Thymus (tissue), 11 donors: ENCODE measurements at regions not wholly inside any gene's neighbourhood (a gene's known extent, or its start where the extent isn't known, plus 50 kb on each side); places are given as distances from the start of the nearest gene placed in this dataset.

Experiments used
- DNase-seq, 9 donors: peaks; one replicate each; pipeline ENCODE4 v3.0.0-alpha.2; 2013; ENCODE audit warnings: low spot score in 9 of 9, low read depth in 6 of 9, missing footprints in 1 of 9
- H3K27ac ChIP-seq, 2 donors: one replicate each; pipeline ENCODE4 v1.5.1; 2013; ENCODE audit warnings: control low read depth in 1 of 2, low read depth in 1 of 2, low read length in 1 of 2, mild to moderate bottlenecking in 1 of 2, moderate library complexity in 1 of 2
- H3K27me3 ChIP-seq, 2 donors: one replicate each; pipeline ENCODE4 v1.5.1; 2013; ENCODE audit warnings: low read length in 1 of 2; ENCODE audit not compliant: control insufficient read depth in 2 of 2, insufficient read depth in 1 of 2
- H3K36me3 ChIP-seq, 2 donors: one replicate each; pipeline ENCODE4 v1.5.1; 2013; ENCODE audit warnings: low read length in 1 of 2, mild to moderate bottlenecking in 1 of 2, moderate library complexity in 1 of 2; ENCODE audit not compliant: control insufficient read depth in 2 of 2, insufficient read depth in 2 of 2
- H3K4me1 ChIP-seq, 2 donors: one replicate each; pipeline ENCODE4 v1.5.1; 2013; ENCODE audit warnings: low read length in 2 of 2; ENCODE audit not compliant: control insufficient read depth in 2 of 2, insufficient read depth in 2 of 2
- H3K4me3 ChIP-seq, 2 donors: one replicate each; pipeline ENCODE4 v1.5.1; 2013; ENCODE audit warnings: low read length in 2 of 2, control low read depth in 1 of 2, mild to moderate bottlenecking in 1 of 2
- H3K9me3 ChIP-seq, 2 donors: one replicate each; pipeline ENCODE4 v1.5.1; 2013; ENCODE audit warnings: low read length in 1 of 2, mild to moderate bottlenecking in 1 of 2; ENCODE audit not compliant: control insufficient read depth in 2 of 2, insufficient read depth in 1 of 2
- WGBS: extraction: QIAGEN DNeasy Blood & Tissue Kit; methylation state at CpG from one replicate; pipeline ENCODE4 v1.1.7; 2013; 5-methylcytosine and 5-hydroxymethylcytosine counted together
- donor health status: healthy.

GRCh38 chr15:87716422-87716821 is 540.1 kb downstream of the NTRK3 start:
- Histone ChIP-seq H3K27me3 (no peaks in the 10 kb centered on the region), H3K9me3 (no peaks in the 10 kb centered on the region), H3K4me3 (no peak overlapping the region), H3K4me1 (no peaks in the 10 kb centered on the region), H3K27ac (no peak overlapping the region), H3K36me3 (no peaks in the 10 kb centered on the region)
- WGBS = 73% methylated on average over 3 of the region's 3 CpGs
- DNase-seq = no peak

GRCh38 chr15:87715252-87715651 is 541.3 kb downstream of the NTRK3 start:
- no peak for DNase-seq
- 64% methylated on average over 1 of the region's 1 CpG for WGBS
- Histone ChIP-seq H3K36me3 (no peaks in the 10 kb centered on the region), H3K4me1 (no peaks in the 10 kb centered on the region), H3K9me3 (no peaks in the 10 kb centered on the region), H3K27ac (no peak overlapping the region), H3K27me3 (no peaks in the 10 kb centered on the region), H3K4me3 (no peak overlapping the region)

- H3K27ac ChIP-seq = no peak overlapping the region
- 89% methylated on average over 1 of the region's 1 CpG for WGBS
- H3K4me3 ChIP-seq = no peak overlapping the region
- H3K27me3 ChIP-seq = no peaks in the 10 kb centered on the region
- no peaks in the 10 kb centered on the region for H3K36me3 ChIP-seq
- no peak for DNase-seq
- no peaks in the 10 kb centered on the region for H3K9me3 ChIP-seq
- no peaks in the 10 kb centered on the region for H3K4me1 ChIP-seq
Observed at GRCh38 chr15:87713475-87713879, 543.1 kb downstream of the NTRK3 start.

- H3K9me3 ChIP-seq = no peaks in the 10 kb centered on the region
- DNase-seq = no peak
- H3K4me1 ChIP-seq = no peaks in the 10 kb centered on the region
- no peak overlapping the region for H3K27ac ChIP-seq
- 87% methylated on average over 2 of the region's 2 CpGs for WGBS
- H3K36me3 ChIP-seq = no peaks in the 10 kb centered on the region
- H3K4me3 ChIP-seq = no peak overlapping the region
- no peaks in the 10 kb centered on the region for H3K27me3 ChIP-seq
Observed at GRCh38 chr15:87712211-87712610, 544.3 kb downstream of the NTRK3 start.

GRCh38 chr15:87711026-87711425 is 545.5 kb downstream of the NTRK3 start:
- DNase-seq = no peak
- H3K27ac ChIP-seq = no peak overlapping the region
- WGBS = 65% methylated on average over 6 of the region's 6 CpGs
- no peaks in the 10 kb centered on the region for H3K27me3 ChIP-seq
- H3K4me1 ChIP-seq = no peaks in the 10 kb centered on the region
- no peaks in the 10 kb centered on the region for H3K36me3 ChIP-seq
- H3K9me3 ChIP-seq = no peaks in the 10 kb centered on the region
- H3K4me3 ChIP-seq = no peak overlapping the region

- WGBS = 96% methylated on average over 7 of the region's 7 CpGs
- Histone ChIP-seq H3K27me3 (no peaks in the 10 kb centered on the region), H3K4me1 (no peaks in the 10 kb centered on the region), H3K9me3 (no peaks in the 10 kb centered on the region), H3K4me3 (no peak overlapping the region), H3K36me3 (no peaks in the 10 kb centered on the region), H3K27ac (no peak overlapping the region)
- DNase-seq = no peak
Observed at GRCh38 chr15:87710406-87710805, 546.1 kb downstream of the NTRK3 start.

- DNase-seq = no peak
- Histone ChIP-seq H3K4me1 (no peaks in the 10 kb centered on the region), H3K9me3 (no peaks in the 10 kb centered on the region), H3K27ac (no peak overlapping the region), H3K27me3 (no peaks in the 10 kb centered on the region), H3K4me3 (no peak overlapping the region), H3K36me3 (no peaks in the 10 kb centered on the region)
- 87% methylated on average over 5 of the region's 5 CpGs for WGBS
Observed at GRCh38 chr15:87707566-87708130, 548.9 kb downstream of the NTRK3 start.

- WGBS = 85% methylated on average over 5 of the region's 5 CpGs
- no peaks in the 10 kb centered on the region for H3K9me3 ChIP-seq
- DNase-seq = no peak
- no peak overlapping the region for H3K4me3 ChIP-seq
- no peaks in the 10 kb centered on the region for H3K4me1 ChIP-seq
- H3K27ac ChIP-seq = no peak overlapping the region
- no peaks in the 10 kb centered on the region for H3K36me3 ChIP-seq
- H3K27me3 ChIP-seq = no peaks in the 10 kb centered on the region
Observed at GRCh38 chr15:87707071-87707470, 549.5 kb downstream of the NTRK3 start.

GRCh38 chr15:87706001-87706400 is 550.5 kb downstream of the NTRK3 start:
- WGBS = 100% methylated on average over 1 of the region's 1 CpG
- no peaks in the 10 kb centered on the region for H3K36me3 ChIP-seq

GRCh38 chr15:87704276-87704675 is 552.3 kb downstream of the NTRK3 start:
- Histone ChIP-seq H3K27ac (no peak overlapping the region), H3K27me3 (no peaks in the 10 kb centered on the region), H3K9me3 (peaks cover 0 to 1% of the 10 kb centered on the region in 2 donors), H3K4me1 (no peaks in the 10 kb centered on the region), H3K4me3 (no peak overlapping the region), H3K36me3 (no peaks in the 10 kb centered on the region)
- DNase-seq = no peak
- WGBS = 89% methylated on average over 5 of the region's 5 CpGs

More at GRCh38 chr15:87706001-87706400, 550.5 kb downstream of the NTRK3 start:
- DNase-seq = no peak
- Histone ChIP-seq H3K27ac (no peak overlapping the region), H3K9me3 (no peaks in the 10 kb centered on the region), H3K4me3 (no peak overlapping the region), H3K4me1 (no peaks in the 10 kb centered on the region), H3K27me3 (no peaks in the 10 kb centered on the region)
